Keratinocyte (primary cell): ENCODE measurements at regions not wholly inside any gene's neighbourhood (a gene's known extent, or its start where the extent isn't known, plus 50 kb on each side); places are given as distances from the start of the nearest gene placed in this dataset.

Experiments used
- DNase-seq: peaks from one replicate; pipeline ENCODE4 v3.0.0-alpha.2; 2011; ENCODE audit warnings: low read depth, missing footprints, low spot score
- FAIRE-seq: peaks from 2 replicates; lab custom pipeline; 2011; peaks lifted over from hg19 to GRCh38; lab: Jason Lieb, UNC
- H2AFZ ChIP-seq: 2 replicates; pipeline ENCODE4 v1.6.0; 2012; ENCODE audit warnings: low read length, control low read depth, inconsistent platforms; ENCODE audit not compliant: control insufficient read depth
- H3K27ac ChIP-seq: 2 replicates; pipeline ENCODE4 v1.5.1; 2011; ENCODE audit warnings: low read length; ENCODE audit not compliant: control insufficient read depth, insufficient read depth
- H3K27me3 ChIP-seq: 3 replicates; pipeline ENCODE4 v1.6.0; 2011; ENCODE audit warnings: low read length; ENCODE audit not compliant: control insufficient read depth, insufficient read depth; ENCODE audit errors: extremely low read depth
- H3K36me3 ChIP-seq, 2 experiments: 2 replicates in 1 of 2; 3 replicates in 1 of 2; pipeline ENCODE4 v1.5.1; 2011; ENCODE audit warnings: low read length in 2 of 2, mild to moderate bottlenecking in 1 of 2; ENCODE audit not compliant: control insufficient read depth in 2 of 2, insufficient read depth in 2 of 2; ENCODE audit errors: extremely low read depth in 1 of 2
- H3K4me1 ChIP-seq: 3 replicates; pipeline ENCODE4 v1.5.1; 2011; ENCODE audit warnings: low read length; ENCODE audit not compliant: control insufficient read depth, insufficient read depth; ENCODE audit errors: extremely low read depth
- H3K4me2 ChIP-seq: 3 replicates; pipeline ENCODE4 v1.6.0; 2011; ENCODE audit warnings: low read depth, low read length; ENCODE audit not compliant: control insufficient read depth, insufficient read depth; ENCODE audit errors: extremely low read depth
- H3K4me3 ChIP-seq, 3 experiments: fragments of 200-600 bp in 1 of 3; sonication (generic) in 1 of 3; 2 replicates in 2 of 3; 3 replicates in 1 of 3; pipeline ENCODE4 v1.5.1; 2011 to 2016; ENCODE audit warnings: low read length in 3 of 3, mild to moderate bottlenecking in 3 of 3, control low read depth in 2 of 3, inconsistent platforms in 1 of 3, low read depth in 1 of 3, mixed read lengths in 1 of 3, mixed run types in 1 of 3, moderate library complexity in 1 of 3; ENCODE audit not compliant: control insufficient read depth in 2 of 3, insufficient read depth in 2 of 3; ENCODE audit errors: extremely low read depth in 1 of 3
- H3K79me2 ChIP-seq: 2 replicates; pipeline ENCODE4 v1.6.0; 2012; ENCODE audit warnings: low read length; ENCODE audit not compliant: control insufficient read depth, insufficient read depth
- H3K9ac ChIP-seq: 3 replicates; pipeline ENCODE4 v1.6.0; 2011; ENCODE audit warnings: low read length; ENCODE audit not compliant: control insufficient read depth, insufficient read depth; ENCODE audit errors: extremely low read depth
- H3K9me1 ChIP-seq: 3 replicates; pipeline ENCODE4 v1.6.0; 2011; ENCODE audit warnings: low read length; ENCODE audit not compliant: control insufficient read depth, insufficient read depth; ENCODE audit errors: extremely low read depth
- H3K9me3 ChIP-seq: 2 replicates; pipeline ENCODE4 v1.5.1; 2012; ENCODE audit warnings: low read depth, low read length; ENCODE audit not compliant: control insufficient read depth
- H4K20me1 ChIP-seq: 3 replicates; pipeline ENCODE4 v1.6.0; 2011; ENCODE audit warnings: low read length; ENCODE audit not compliant: control insufficient read depth, insufficient read depth; ENCODE audit errors: extremely low read depth
- EZH2 ChIP-seq: IDR thresholded peaks from one replicate; pipeline ENCODE4 v1.6.1; 2012; ENCODE audit warnings: inconsistent platforms, mild to moderate bottlenecking, low read length, moderate library complexity
- dilution Hi-C: fragments of 300-500 bp; cut with MboI; formaldehyde crosslinking; loops from one replicate; pipeline ENCODE4 v1.7.0; 2020; ENCODE audit warnings: low sequenced_read_pairs; ENCODE audit not compliant: extremely low pct_ligation_motif_present
- TF ChIP-seq, protein P1 (sequence below), 3 experiments: IDR thresholded peaks in 1 of 3; conservative IDR thresholded peaks in 1 of 3; optimal IDR thresholded peaks in 1 of 3; 2 replicates in 2 of 3; 3 replicates in 1 of 3; pipeline versions ENCODE3 to v1.5.1; 2011; ENCODE audit warnings: low read length in 3 of 3, mild to moderate bottlenecking in 3 of 3, moderate library complexity in 2 of 3, control low read depth in 1 of 3, inconsistent platforms in 1 of 3; ENCODE audit not compliant: insufficient read depth in 2 of 3; ENCODE audit errors: extremely low read depth in 1 of 3

DNA sequence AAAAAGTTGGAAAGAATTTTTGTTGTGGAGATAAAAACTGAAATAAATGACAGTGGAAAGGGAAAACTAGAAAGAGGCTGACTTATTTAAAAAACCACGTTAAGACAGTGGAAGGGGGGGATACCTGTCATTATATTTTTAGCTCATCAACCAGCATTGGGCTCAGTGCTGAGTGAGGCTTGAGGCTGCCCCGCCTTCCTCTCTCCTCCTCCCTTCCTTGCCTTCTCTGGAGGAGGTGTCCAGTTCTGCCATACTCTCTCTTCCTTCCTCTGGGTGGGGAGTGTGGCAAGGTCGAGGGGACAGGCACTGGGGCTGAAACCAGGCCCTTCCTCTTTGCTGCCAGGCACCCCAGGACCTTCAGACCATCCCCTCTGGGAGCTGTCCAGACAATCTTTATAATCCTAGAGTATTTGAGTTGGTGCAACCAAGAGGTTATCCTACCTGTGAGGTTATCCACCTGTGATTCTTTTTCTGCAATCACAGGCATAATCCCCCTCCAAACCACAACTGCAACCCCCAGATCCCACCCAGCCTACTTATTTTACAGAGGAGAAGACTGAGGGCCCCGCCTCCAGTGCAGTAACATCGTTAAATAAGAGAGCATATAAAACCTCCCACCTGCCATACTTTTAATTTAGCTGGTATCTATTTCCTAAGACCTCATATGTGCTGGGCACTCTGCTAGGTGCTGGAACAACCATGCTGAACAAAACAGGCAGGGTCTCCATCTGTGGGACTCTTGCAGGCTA lies 578.5 kb downstream of the BUD13 start:
- Histone ChIP-seq H4K20me1 (no peaks in the 10 kb centered on the region), H3K27ac (no peak overlapping the region), H3K36me3 (no peaks in the 10 kb centered on the region), H3K4me3 (no peak overlapping the region), H3K4me1 (peaks cover 3% of the 10 kb centered on the region), H3K9me3 (no peaks in the 10 kb centered on the region), H3K27me3 (peaks cover 3% of the 10 kb centered on the region), H3K9me1 (no peaks in the 10 kb centered on the region), H3K79me2 (no peaks in the 10 kb centered on the region), H3K4me2 (peak overlapping the region; percentile 53), H2AFZ (no peak overlapping the region), H3K9ac (no peak overlapping the region)
- TF ChIP-seq, protein P1, sequence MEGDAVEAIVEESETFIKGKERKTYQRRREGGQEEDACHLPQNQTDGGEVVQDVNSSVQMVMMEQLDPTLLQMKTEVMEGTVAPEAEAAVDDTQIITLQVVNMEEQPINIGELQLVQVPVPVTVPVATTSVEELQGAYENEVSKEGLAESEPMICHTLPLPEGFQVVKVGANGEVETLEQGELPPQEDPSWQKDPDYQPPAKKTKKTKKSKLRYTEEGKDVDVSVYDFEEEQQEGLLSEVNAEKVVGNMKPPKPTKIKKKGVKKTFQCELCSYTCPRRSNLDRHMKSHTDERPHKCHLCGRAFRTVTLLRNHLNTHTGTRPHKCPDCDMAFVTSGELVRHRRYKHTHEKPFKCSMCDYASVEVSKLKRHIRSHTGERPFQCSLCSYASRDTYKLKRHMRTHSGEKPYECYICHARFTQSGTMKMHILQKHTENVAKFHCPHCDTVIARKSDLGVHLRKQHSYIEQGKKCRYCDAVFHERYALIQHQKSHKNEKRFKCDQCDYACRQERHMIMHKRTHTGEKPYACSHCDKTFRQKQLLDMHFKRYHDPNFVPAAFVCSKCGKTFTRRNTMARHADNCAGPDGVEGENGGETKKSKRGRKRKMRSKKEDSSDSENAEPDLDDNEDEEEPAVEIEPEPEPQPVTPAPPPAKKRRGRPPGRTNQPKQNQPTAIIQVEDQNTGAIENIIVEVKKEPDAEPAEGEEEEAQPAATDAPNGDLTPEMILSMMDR (optimal IDR thresholded peaks at IDR 0.05 in 1 of 3, IDR thresholded peaks at IDR 0.05 in 1 of 3, conservative IDR thresholded peaks at IDR 0.05 in 1 of 3; ENCODE audit: extremely low read depth in 1 of 3, insufficient read depth in 2 of 3, low read length in 3 of 3): no peak
- no peak for TF ChIP-seq EZH2
- DNase-seq (no peak), FAIRE-seq (no peak)
- dilution Hi-C loops: no loop called here

DNA sequence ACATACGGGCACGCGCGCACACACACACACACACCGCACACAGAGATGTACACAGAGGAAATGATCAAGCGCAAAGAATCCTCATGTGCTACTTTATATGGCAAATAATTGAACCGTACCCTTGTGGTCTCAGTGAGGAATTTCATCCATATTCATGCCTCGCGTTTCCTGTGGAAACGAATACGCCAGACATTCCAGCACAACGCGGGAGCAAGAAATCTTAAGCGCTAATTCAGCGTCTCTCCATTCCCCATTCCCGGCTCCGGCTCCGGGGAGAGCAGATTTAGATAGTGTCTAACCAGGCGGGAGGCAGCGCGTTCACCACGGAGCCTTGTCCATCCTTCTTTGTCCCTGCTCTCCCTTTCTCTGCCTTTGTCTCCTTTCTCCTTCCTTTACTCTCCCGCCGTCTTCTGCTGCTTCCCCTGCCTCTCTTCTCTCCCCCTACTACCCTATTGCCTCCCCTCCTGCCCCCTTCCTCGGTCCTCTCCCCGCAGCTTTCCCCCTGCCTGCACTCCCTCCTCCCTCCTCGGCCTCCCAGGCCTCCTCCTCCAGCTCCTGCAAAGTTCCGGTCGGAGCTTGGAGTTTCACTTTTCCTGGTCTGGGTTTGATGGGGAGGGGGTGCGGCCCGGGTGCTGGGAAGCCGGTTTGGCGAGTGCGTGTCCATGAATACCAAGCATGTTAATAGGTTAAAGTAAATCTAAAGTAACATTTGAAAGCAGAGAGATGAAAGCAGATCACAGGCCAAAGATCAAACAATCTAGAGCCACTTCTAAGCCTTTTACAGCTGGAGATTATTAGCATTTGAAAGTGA lies 579.3 kb downstream of the BUD13 start:
- Histone ChIP-seq H3K9me1 (no peaks in the 10 kb centered on the region), H3K4me1 (peaks cover 3% of the 10 kb centered on the region), H3K27me3 (peaks cover 3% of the 10 kb centered on the region), H3K4me3 (peak overlapping the region; percentile 20 to 44 (median 21)), H3K4me2 (peak overlapping the region; percentile 53), H3K36me3 (no peaks in the 10 kb centered on the region), H3K9ac (peak overlapping the region; percentile 2), H3K27ac (no peak overlapping the region), H3K9me3 (no peaks in the 10 kb centered on the region), H3K79me2 (no peaks in the 10 kb centered on the region), H4K20me1 (no peaks in the 10 kb centered on the region), H2AFZ (peak overlapping the region; percentile 87)
- peak; percentile 67 for FAIRE-seq
- no peak for DNase-seq
- dilution Hi-C loops: no loop called here
- TF ChIP-seq EZH2: no peak
- TF ChIP-seq, protein P1 (optimal IDR thresholded peaks at IDR 0.05 in 1 of 3, IDR thresholded peaks at IDR 0.05 in 1 of 3, conservative IDR thresholded peaks at IDR 0.05 in 1 of 3; ENCODE audit: extremely low read depth in 1 of 3, insufficient read depth in 2 of 3, low read length in 3 of 3): peak in 1 of 3 experiments; percentile 12
